AG04449 (cell line): ENCODE measurements at regions not wholly inside any gene's neighbourhood (a gene's known extent, or its start where the extent isn't known, plus 50 kb on each side); places are given as distances from the start of the nearest gene placed in this dataset.

Experiments used
- CTCF ChIA-PET: fragments of 350-600 bp; formaldehyde crosslinking; extraction: SDS; loops from one replicate; lab custom pipeline; 2021; ENCODE audit warnings: antibody characterized with exemption; lab: Yijun Ruan, JAX
- POLR2A ChIA-PET: fragments of 400-600, 350-600 bp; formaldehyde crosslinking; extraction: SDS; loops from one replicate; lab custom pipeline; 2020; ENCODE audit warnings: antibody characterized with exemption, inconsistent platforms; lab: Yijun Ruan, JAX
- DNase-seq: peaks from one replicate; pipeline ENCODE4 v3.0.0-alpha.2; 2010; ENCODE audit warnings: low read depth, low spot score
- H3K4me3 ChIP-seq: 2 replicates; pipeline ENCODE4 v1.5.1; 2011; ENCODE audit warnings: low read depth, mild to moderate bottlenecking, control low read depth, low read length
- CTCF ChIP-seq: IDR thresholded peaks from one replicate; pipeline ENCODE4 v1.5.1; 2011; ENCODE audit warnings: mild to moderate bottlenecking, moderate library complexity, low read length, control low read depth, inconsistent platforms; ENCODE audit not compliant: insufficient read depth; ENCODE audit errors: missing control alignments

- H3K4me3 ChIP-seq: no peak overlapping the region
- no peak for TF ChIP-seq CTCF
- CTCF ChIA-PET: no interaction called here
- no peak for DNase-seq
- POLR2A ChIA-PET: no interaction called here
Measured at GRCh38 chr17:13940858-13941665, 128.2 kb upstream of the COX10 start.

GRCh38 chr17:13941781-13942180 lies 127.5 kb upstream of the COX10 start:
- ChIA-PET POLR2A (no interaction called here), CTCF (no interaction called here)
- no peak for DNase-seq
- H3K4me3 ChIP-seq: no peak overlapping the region
- no peak for TF ChIP-seq CTCF

- H3K4me3 ChIP-seq: no peak overlapping the region
- POLR2A ChIA-PET: interaction anchor here (0.6 kb wide), 1 partner anchor 14 kb away, joined by 3 read pairs; no protein-coding TSS in a partner anchor
- TF ChIP-seq CTCF: no peak
- DNase-seq: no peak
- CTCF ChIA-PET: no interaction called here
Measured at GRCh38 chr17:13943909-13944308, 125.4 kb upstream of the COX10 start.

GRCh38 chr17:13947499-13947898 lies 121.8 kb upstream of the COX10 start:
- CTCF ChIA-PET: interaction anchor here (1.3 kb wide), 1 partner anchor 10 kb away, joined by 3 read pairs; no protein-coding TSS in a partner anchor
- POLR2A ChIA-PET: no interaction called here

GRCh38 chr17:13952009-13952750 lies 117.1 kb upstream of the COX10 start:
- CTCF ChIA-PET: no interaction called here
- H3K4me3 ChIP-seq: no peak overlapping the region
- no peak for DNase-seq
- TF ChIP-seq CTCF: no peak
- POLR2A ChIA-PET: no interaction called here

More at GRCh38 chr17:13947499-13947898, 121.8 kb upstream of the COX10 start:
- TF ChIP-seq CTCF: no peak
- H3K4me3 ChIP-seq: no peak overlapping the region
- no peak for DNase-seq

GRCh38 chr17:13953841-13954240 lies 115.5 kb upstream of the COX10 start:
- no peak for TF ChIP-seq CTCF
- CTCF ChIA-PET: no interaction called here
- DNase-seq: peak; percentile 40
- POLR2A ChIA-PET: no interaction called here
- no peak overlapping the region for H3K4me3 ChIP-seq
